Transverse colon (tissue), 3 donors: ENCODE measurements at regions not wholly inside any gene's neighbourhood (a gene's known extent, or its start where the extent isn't known, plus 50 kb on each side); places are given as distances from the start of the nearest gene placed in this dataset.

Source experiments
- POLR2A ChIP-seq: fragments of 450-650 bp; IDR thresholded peaks from one replicate; pipeline ENCODE4 v1.6.1; 2016; ENCODE audit warnings: antibody characterized with exemption, mild to moderate bottlenecking, moderate library complexity
- TF ChIP-seq, protein P1 (sequence below), 5 experiments: fragments of 200-600 bp in 3 of 5; fragments of 450-650 bp in 2 of 5; sonication (generic) in 3 of 5; IDR thresholded peaks; 1 replicate in 2 of 5; 2 replicates in 3 of 5; pipeline ENCODE4 v1.5.1; 2016 to 2017; ENCODE audit warnings: antibody characterized with exemption in 5 of 5, inconsistent platforms in 3 of 5, mild to moderate bottlenecking in 2 of 5, moderate library complexity in 1 of 5

DNA sequence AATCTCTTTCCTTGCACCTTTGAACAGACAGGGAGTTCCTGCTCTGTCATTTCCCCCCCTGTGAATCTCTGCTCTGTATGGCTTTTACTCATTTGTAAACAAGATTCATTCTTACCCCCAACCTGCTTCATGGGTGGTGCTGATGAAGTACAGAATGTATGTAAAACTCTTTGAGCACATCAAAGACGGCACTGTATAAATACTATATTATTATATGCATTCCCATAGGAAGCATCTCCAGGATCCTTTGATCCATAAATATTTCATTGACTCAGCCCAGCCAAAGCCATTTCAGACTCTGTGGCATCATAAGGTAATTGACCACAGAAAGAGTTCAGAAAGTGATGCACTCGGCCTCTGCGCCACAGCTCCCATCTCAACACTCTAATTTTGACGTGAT lies 208.7 kb downstream of the EFNB2 start:
- TF ChIP-seq POLR2A: no peak
- TF ChIP-seq, protein P1, sequence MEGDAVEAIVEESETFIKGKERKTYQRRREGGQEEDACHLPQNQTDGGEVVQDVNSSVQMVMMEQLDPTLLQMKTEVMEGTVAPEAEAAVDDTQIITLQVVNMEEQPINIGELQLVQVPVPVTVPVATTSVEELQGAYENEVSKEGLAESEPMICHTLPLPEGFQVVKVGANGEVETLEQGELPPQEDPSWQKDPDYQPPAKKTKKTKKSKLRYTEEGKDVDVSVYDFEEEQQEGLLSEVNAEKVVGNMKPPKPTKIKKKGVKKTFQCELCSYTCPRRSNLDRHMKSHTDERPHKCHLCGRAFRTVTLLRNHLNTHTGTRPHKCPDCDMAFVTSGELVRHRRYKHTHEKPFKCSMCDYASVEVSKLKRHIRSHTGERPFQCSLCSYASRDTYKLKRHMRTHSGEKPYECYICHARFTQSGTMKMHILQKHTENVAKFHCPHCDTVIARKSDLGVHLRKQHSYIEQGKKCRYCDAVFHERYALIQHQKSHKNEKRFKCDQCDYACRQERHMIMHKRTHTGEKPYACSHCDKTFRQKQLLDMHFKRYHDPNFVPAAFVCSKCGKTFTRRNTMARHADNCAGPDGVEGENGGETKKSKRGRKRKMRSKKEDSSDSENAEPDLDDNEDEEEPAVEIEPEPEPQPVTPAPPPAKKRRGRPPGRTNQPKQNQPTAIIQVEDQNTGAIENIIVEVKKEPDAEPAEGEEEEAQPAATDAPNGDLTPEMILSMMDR (IDR thresholded peaks at IDR 0.05): no peak
